DMS153 (cell line): ENCODE measurements at regions not wholly inside any gene's neighbourhood (a gene's known extent, or its start where the extent isn't known, plus 50 kb on each side); places are given as distances from the start of the nearest gene placed in this dataset.
"Not testable (repeated sequence)": the region's sequence is repeated elsewhere in the genome, so short reads cannot be mapped to it uniquely, and the experiment has no call there.

Source experiments
- DNase-seq: peaks from one replicate; lab custom pipeline; 2025; lab: John Stamatoyannopoulos, UW

- not testable (repeated sequence) for DNase-seq
Observed at GRCh38 chr15:81822587-81822986, 223.2 kb downstream of the MEX3B start.

DNA sequence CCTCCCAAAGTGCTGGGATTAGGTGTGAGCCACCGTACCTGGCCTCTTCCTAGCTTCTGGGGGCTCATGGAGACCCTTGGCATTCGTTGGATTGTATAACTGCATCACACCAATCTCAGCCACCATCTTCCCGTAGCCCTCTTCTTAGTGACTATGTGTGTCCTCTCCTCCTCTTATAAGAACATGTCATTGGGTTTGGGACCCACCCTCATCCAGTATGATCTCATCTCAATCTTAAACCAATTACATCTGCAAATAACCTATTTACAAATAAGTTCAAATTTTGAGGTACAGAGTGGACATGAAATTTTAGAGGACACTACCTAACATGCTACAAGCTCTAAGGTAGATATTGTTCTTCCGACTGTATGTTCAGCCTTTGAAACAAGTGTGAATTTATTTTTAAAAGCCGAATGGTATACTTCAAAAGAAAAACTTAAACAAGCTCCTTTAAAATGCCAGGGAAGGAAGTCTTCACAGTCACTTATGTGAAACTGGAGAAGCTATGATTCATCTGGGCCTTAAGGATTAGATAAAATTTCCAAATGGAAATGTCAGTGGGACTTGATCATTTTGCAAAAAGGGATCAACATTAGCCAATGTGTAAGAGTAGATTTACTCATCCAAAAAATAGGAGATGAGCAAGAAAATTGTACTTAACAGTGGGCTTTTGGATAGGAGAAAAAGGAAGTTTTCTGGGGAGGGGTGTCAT lies 225.7 kb downstream of the MEX3B start:
- no peak for DNase-seq

DNA sequence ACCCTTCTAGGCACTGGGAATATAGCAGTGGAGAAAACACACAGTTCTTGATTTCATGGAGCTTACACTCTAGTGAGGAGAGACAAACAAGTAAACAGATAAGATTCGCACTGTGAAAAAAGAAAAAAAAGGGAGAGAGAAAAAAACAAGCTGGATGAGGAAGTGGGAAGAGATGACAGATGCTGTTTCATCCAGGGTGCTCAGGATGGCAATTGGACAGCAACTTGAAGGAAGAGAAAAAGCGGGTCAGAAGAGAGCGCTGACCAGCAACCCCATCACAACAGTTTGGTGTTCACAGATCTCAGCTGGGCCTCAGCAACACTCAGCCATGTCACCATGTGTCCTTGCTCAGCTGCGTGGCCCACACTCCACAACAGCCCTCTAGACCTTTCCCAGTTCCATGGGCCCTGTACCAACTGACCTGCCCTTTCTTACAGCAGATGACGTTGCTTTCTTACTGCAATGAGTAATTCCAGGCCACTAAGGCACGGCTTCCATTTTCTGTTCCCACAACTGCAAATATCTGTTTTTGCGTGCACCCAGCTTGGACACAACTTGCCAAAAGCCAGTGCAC lies 230.8 kb downstream of the MEX3B start:
- DNase-seq = no peak

DNA sequence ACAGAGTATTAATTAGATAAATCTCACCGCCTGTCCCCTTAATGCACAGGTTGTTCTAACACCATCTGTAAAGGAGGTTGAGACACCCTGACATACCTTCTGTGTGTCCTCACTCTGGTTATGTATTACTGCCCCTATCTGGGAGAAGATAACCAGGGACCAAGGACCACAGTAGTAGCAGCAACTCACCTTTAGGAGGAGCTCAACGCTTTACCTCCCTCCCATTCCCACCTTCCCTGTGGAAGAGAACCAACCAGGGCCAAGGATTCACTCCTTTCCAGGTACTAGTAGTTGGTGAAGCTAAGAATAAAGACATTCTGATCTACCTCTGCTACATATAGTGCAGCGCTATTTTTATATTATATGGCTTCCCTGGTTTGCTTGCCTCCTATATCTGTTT lies 232.6 kb downstream of the MEX3B start:
- no peak for DNase-seq

DNA sequence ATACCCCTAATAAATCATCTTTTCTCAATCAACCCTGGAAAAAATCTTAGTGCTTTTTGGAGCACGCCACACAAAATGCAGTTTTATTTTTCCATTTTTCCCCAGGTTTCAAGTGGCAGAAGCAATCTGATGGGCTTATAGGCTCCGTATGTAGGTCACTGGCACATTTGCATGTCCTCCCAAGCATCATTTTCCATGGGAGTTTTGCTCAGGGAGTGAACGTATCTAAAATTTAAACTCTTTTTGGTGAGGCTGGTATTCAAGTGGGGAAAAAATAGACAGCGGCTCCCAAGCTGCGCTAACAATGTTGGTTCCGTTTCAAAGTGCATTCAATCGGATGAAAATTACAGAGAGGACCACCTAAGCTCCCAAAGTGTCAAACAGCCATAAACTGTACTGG lies 233.4 kb downstream of the MEX3B start:
- DNase-seq = no peak

DNA sequence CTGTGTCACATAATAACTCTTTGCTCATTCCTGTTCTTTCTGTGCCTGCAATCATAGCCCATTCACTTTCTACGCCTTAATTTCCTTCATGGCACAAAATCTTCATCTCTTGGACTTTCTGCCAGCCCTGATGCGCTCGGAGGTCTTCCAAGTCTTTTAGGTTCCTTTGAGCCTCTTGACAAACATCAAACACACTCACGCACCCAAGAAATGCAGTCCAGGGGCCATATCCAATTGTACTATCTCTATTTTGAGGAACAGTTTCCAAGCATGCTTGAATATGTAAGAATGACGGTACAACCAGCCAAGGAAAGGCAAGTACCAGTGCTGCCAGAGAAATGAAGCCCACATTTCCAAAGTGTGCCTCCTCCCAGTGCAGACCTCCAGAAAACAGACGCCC lies 234.1 kb downstream of the MEX3B start:
- no peak for DNase-seq

DNA sequence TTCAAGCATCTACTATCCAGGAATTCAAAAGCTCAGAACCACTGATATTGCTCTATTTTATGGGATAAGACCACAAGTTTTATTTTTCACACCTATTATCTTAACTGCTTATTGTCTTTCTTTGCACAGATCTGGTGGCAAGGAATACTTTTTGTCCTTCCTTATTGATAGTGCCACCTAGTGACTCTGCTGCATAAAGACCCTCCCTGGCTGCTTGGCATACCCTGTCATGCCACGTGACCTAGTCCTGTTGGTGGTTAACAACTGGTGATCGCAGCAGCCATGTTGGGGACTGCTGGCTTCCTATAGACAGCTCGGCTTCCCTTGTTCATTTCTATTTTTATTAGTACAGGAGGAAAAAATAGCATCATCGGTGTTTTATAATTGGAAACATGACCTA lies 236.3 kb downstream of the MEX3B start:
- DNase-seq = peak; percentile 41

DNA sequence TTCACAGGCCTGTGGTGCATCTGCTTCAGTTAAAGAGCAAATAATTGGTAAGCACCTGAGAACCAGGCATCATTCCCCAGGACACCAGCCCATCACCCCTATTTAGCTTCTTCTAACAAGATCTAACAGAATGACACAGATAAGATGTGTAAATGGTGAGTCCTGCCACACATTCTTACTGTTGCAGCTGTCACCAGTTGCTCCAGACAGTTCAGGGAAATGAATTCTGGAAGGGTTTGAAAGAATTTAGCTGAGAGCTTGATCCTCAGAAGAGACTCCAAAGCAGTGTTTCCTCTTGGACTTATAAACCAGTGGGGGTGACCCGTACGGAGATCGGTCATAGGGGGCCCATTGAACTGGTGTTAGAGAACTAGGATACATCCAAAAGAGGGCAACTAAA lies 238.0 kb downstream of the MEX3B start:
- no peak for DNase-seq

DNA sequence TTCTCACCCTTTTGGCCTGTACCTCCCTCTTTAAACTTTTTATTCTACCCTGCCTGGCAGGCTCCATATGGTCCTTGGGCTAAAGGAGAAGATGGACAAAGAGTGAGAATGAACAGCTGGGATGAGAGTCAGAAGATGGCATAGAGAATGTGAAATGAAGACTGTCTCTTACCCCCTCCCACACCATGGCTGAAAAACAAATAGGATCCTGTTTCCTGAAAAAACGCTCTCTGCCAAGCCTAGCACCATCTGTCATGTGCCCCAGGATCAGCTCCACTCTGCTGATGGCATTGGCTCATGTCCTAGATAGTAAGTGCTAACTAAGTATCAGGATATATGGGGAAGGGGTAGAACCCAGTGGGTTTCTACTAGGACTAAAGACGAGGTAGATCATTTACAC lies 238.6 kb downstream of the MEX3B start:
- DNase-seq = no peak

DNA sequence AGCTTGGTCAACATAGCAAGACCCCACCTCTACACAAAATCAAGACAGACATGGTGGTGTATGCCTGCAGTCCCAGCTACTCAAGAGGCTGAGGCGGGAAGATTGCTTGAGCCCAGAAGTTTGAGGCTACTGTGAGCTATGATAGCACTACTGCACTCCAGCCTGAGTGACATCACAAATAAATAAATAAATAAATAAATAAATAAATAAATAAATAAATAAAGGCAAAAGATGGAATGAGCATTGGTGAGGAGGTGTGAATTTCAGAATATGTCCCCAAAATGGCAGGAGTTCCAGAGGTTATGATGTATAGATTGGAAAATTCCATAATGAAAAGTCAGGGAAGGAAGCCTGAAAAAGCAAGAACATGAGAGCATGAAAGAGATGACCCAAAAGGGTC lies 249.9 kb downstream of the MEX3B start:
- DNase-seq = no peak

- DNase-seq = no peak
Observed at GRCh38 chr15:81792646-81793045, 253.2 kb downstream of the MEX3B start.

DNA sequence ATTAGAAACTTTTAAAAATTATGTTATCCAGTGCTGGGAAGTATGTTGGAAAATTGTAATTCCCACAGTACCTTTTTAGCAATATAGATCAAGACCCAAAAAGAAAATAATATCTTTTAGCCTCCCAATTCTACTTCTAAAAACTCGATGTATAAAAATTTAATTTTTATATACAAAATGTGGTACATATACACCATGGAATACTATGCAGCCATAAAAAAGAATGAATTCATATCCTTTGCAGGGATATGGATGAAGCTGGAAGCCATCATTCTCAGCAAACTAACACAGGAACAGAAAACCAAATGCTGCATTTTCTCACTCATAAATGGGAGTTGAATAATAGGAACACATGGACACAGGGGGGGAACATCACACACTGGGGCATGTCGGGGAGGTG lies 254.5 kb downstream of the MEX3B start:
- DNase-seq = not testable (repeated sequence)

- DNase-seq = no peak
Observed at GRCh38 chr15:81789403-81789802, 256.4 kb downstream of the MEX3B start.

- DNase-seq = no peak
Observed at GRCh38 chr15:81786776-81787175, 259.0 kb downstream of the MEX3B start.

DNA sequence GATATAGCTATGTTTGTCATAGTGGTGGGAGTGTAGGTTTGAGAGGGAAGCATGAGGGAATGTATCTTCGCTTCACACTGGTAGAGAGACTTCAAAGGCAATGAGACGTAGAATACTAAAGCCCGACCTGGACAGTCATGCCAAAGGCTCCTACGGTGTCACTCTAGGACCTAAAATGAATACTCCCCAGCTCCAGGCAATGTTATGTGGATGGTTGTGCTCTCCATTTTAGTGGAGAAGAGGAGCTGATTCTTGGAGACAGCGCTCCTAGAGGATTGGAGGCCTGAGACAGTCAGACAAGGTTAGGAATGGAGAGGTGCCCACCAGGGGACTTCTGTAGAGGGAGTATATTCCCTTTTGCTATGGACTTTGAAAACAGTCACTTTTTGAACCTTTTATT lies 260.1 kb downstream of the MEX3B start:
- no peak for DNase-seq

DNA sequence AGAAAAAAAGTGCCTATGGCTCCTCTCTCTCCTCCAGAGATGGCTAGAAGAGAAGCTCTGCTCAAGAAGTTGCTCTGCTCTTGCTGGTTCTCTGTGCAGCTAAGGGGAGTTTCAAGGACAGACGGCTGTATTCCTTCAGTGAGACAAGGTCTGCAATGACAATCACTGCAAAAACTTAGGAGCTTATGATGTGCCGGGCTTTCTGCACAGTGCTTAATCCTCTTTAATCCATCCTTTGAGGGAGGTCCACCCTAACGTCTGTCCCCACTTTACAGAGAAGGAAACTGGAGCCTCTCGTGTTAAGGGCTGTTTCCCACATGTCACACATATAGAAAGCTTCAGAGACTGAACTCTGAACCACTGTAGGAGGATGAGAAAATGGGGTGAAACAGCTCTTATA lies 260.6 kb downstream of the MEX3B start:
- DNase-seq = no peak

DNA sequence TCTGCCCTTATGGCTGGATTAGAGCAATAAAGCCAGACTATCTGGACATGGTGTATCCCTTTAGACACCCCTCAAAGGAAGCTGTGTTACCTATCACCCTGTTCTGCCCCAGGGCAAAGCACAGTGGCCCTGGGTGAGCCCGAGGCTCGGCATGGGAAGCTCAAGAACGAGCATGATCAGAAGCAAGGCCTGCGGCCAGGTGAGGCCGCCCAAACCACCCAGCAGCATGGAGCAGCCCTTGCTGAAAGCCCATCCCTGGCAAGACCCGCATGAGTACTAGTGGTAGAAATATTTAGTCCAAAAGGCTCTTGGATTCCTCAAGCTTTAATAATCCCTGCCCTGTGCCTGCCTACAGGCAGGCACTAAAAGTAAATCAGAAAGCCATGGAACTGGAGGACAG lies 261.1 kb downstream of the MEX3B start:
- DNase-seq = no peak

DNA sequence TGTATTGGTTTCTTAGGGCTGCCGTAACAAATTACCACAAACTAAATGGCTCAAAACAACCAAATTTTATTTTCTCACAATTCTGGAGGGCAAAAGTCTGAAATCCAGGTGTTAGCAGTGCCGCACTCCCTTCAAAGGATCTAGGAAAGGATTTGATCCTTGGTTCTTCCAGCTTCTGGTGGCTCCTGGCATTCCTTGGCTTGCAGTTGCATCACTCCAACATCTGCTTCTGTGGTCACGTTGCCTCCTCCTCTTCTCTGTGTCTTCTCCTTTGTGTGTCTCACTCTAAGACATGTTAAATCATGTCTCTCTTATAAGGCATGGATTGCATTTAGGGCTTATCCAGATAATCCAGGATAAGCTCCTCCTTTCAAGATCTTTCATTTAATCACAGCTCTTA lies 262.2 kb downstream of the MEX3B start:
- no peak for DNase-seq

- no peak for DNase-seq
Observed at GRCh38 chr15:81783076-81783475, 262.7 kb downstream of the MEX3B start.

- no peak for DNase-seq
Observed at GRCh38 chr15:81781395-81781794, 264.4 kb downstream of the MEX3B start.

- DNase-seq = no peak
Observed at GRCh38 chr15:81780966-81781365, 264.9 kb downstream of the MEX3B start.

DNA sequence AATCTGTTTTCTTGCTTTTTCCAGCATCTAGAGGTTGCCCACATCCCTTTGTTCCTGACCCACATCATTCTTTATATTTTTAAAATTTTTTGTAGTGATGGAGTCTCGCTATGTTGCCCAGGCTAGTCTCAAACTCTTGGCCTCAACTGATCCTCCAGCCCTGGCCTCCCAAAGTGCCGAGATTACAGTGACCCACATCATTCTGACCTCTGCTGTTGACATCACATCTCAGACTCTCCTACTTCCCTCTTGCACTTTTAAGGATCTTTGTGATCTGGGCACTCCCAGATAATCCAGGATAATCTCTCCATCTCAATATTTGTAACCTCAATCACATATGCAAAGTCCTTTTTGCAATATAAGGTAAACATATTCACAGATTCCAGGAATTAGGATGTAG lies 266.6 kb downstream of the MEX3B start:
- DNase-seq = no peak

DNA sequence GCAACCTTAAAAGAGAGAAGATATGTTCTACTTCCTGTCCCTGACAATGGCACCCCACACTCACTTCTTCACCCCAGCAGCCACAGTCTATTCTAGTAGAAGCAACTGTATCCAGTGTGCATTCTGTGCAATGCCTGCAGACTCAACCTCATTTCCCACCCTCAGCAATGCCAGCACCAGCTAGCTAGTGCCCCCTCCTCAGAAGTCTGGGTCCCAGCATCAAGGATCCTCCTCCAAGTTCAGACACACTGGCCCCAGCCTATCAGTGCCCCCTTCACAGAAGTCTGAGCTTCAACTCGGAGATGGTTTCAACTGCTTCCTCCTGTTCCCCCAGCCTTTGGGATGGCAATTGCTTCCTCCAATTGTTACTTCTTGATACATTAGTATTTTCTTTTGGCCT lies 268.3 kb downstream of the MEX3B start:
- no peak for DNase-seq

DNA sequence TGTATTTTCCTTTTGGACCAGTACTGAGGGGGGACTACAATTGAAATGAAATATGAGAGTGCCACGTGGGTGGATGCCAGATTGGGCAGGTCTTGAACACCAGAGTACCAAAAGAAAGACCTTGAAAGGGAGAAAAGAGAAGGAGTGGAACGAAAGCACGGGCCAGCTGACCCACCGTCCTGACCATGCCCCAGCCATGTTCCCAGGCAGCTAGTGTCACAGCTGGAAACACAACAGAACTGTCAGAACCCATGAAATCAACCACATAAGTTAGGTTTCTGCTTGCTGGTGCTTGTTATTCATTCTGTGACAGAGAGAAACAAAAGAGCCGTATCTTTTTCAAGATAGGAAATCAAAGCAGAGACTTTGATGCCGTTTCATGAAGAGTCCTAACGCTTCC lies 268.8 kb downstream of the MEX3B start:
- DNase-seq = no peak
